Suprapubic skin (tissue), 3 donors: ENCODE measurements at regions not wholly inside any gene's neighbourhood (a gene's known extent, or its start where the extent isn't known, plus 50 kb on each side); places are given as distances from the start of the nearest gene placed in this dataset.
"Not testable (repeated sequence)": the region's sequence is repeated elsewhere in the genome, so short reads cannot be mapped to it uniquely, and the experiment has no call there.

ENCODE experiments used
- POLR2A ChIP-seq, 2 donors: fragments of 450-650 bp; IDR thresholded peaks; one replicate each; pipeline ENCODE4 v1.6.1; 2017; ENCODE audit warnings: antibody characterized with exemption in 2 of 2, mild to moderate bottlenecking in 2 of 2, moderate library complexity in 2 of 2
- TF ChIP-seq, protein P1 (sequence below), 2 donors: fragments of 200-600 bp in 1 of 2; fragments of 450-650 bp in 1 of 2; sonication (generic) in 1 of 2; IDR thresholded peaks; one replicate each; pipeline ENCODE4 v1.5.1; 2016 to 2019; ENCODE audit warnings: antibody characterized with exemption in 2 of 2, mild to moderate bottlenecking in 1 of 2, moderate library complexity in 1 of 2

DNA sequence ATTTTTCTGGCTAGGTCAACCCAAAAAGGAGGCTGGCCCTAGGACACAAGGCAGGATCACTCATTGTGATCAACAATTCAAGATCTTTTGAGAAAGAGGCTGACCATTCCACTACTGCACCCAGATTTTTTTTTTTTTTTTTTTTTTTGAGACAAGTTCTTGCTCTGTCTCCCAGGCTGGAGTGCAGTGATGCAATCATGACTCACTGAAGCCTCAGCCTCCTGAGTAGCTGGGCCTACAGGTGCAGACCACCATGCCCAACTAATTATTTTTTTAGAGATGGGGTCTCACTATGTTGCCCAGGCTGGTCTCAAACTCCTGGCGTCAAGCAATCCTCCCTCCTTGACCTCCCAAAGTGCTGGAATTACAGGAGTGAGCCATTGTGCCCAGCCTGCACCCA, 265.4 kb downstream of the SOX9 start:
- TF ChIP-seq, protein P1, sequence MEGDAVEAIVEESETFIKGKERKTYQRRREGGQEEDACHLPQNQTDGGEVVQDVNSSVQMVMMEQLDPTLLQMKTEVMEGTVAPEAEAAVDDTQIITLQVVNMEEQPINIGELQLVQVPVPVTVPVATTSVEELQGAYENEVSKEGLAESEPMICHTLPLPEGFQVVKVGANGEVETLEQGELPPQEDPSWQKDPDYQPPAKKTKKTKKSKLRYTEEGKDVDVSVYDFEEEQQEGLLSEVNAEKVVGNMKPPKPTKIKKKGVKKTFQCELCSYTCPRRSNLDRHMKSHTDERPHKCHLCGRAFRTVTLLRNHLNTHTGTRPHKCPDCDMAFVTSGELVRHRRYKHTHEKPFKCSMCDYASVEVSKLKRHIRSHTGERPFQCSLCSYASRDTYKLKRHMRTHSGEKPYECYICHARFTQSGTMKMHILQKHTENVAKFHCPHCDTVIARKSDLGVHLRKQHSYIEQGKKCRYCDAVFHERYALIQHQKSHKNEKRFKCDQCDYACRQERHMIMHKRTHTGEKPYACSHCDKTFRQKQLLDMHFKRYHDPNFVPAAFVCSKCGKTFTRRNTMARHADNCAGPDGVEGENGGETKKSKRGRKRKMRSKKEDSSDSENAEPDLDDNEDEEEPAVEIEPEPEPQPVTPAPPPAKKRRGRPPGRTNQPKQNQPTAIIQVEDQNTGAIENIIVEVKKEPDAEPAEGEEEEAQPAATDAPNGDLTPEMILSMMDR (IDR thresholded peaks at IDR 0.05) = not testable (repeated sequence)
- not testable (repeated sequence) for TF ChIP-seq POLR2A (IDR thresholded peaks at IDR 0.05)
